Astrocyte of the cerebellum (primary cell): ENCODE measurements at regions not wholly inside any gene's neighbourhood (a gene's known extent, or its start where the extent isn't known, plus 50 kb on each side); places are given as distances from the start of the nearest gene placed in this dataset.
"Not testable (repeated sequence)": the region's sequence is repeated elsewhere in the genome, so short reads cannot be mapped to it uniquely, and the experiment has no call there.

Experiments
- DNase-seq: peaks from one replicate; pipeline ENCODE4 v3.0.0-alpha.2; 2011; ENCODE audit warnings: low read depth
- H3K4me3 ChIP-seq: 2 replicates; pipeline ENCODE4 v1.5.1; 2011; ENCODE audit warnings: mild to moderate bottlenecking, low read depth, low read length, moderate library complexity
- CTCF ChIP-seq: IDR thresholded peaks from 2 replicates; pipeline ENCODE4 v1.5.1; 2012; ENCODE audit warnings: low read length, low read depth, moderate library complexity, mild to moderate bottlenecking; ENCODE audit errors: missing control alignments
- in situ Hi-C: cut with HindIII; loops from 2 replicates; pipeline ENCODE4 v1.10.0; 2017; ENCODE audit warnings: low sequenced_read_pairs

- in situ Hi-C loops, result no loop called here
Observed at GRCh38 chr4:14917298-14917633, 85.0 kb upstream of the CPEB2 start.

GRCh38 chr4:14918336-14918735, 83.9 kb upstream of the CPEB2 start:
- in situ Hi-C loops, result no loop called here
- no peak overlapping the region for H3K4me3 ChIP-seq
- no peak for DNase-seq
- no peak for TF ChIP-seq CTCF

More at GRCh38 chr4:14917298-14917633, 85.0 kb upstream of the CPEB2 start:
- TF ChIP-seq CTCF, result no peak
- DNase-seq, result no peak
- no peak overlapping the region for H3K4me3 ChIP-seq

GRCh38 chr4:14919785-14920184, 82.5 kb upstream of the CPEB2 start:
- no peak overlapping the region for H3K4me3 ChIP-seq
- in situ Hi-C loops, result no loop called here
- TF ChIP-seq CTCF, result no peak
- no peak for DNase-seq

GRCh38 chr4:14920237-14920636, 82.0 kb upstream of the CPEB2 start:
- H3K4me3 ChIP-seq, result no peak overlapping the region
- DNase-seq, result no peak
- no peak for TF ChIP-seq CTCF
- in situ Hi-C loops, result no loop called here

GRCh38 chr4:14920759-14921320, 81.4 kb upstream of the CPEB2 start:
- DNase-seq, result no peak
- no peak overlapping the region for H3K4me3 ChIP-seq
- no peak for TF ChIP-seq CTCF
- in situ Hi-C loops, result no loop called here

GRCh38 chr4:14921781-14922180, 80.5 kb upstream of the CPEB2 start:
- DNase-seq, H3K4me3 ChIP-seq, in situ Hi-C loops: not testable (repeated sequence)

- no peak for TF ChIP-seq CTCF
- DNase-seq, result no peak
- in situ Hi-C loops, result no loop called here
- no peak overlapping the region for H3K4me3 ChIP-seq
Observed at GRCh38 chr4:14924076-14924811, 78.0 kb upstream of the CPEB2 start.
